C4-2B (cell line): ENCODE measurements at regions not wholly inside any gene's neighbourhood (a gene's known extent, or its start where the extent isn't known, plus 50 kb on each side); places are given as distances from the start of the nearest gene placed in this dataset.

Experiments used
- H3K27ac ChIP-seq: fragments of 450-650 bp; 2 replicates; pipeline ENCODE4 v1.5.1; 2017
- ZFX ChIP-seq: fragments of 450-650 bp; IDR thresholded peaks from 2 replicates; pipeline ENCODE4 v1.6.1; 2017
- TF ChIP-seq, protein P1 (sequence below): fragments of 450-650 bp; conservative IDR thresholded peaks from 2 replicates; pipeline ENCODE4 v1.5.1; 2017; ENCODE audit warnings: mild to moderate bottlenecking

DNA sequence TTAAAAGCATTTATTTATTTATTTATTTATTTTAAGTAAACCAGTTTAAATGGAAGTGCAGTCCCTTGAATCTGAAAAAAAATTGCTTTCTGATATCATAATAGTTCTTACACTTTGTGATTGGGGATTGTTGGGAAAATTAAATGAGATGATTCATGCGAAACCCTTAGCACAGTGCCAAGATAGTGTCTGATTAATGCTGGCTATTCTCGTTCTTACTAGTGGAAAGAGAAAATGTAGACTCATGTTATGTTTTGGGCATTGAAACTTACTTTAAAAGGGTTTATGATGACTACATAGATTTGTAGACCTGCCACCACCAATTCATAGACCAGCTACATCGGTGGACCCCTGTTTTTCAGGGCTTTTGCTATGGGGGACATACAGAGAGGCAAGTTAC lies 229.2 kb upstream of the ZFP64 start:
- H3K27ac ChIP-seq, result no peak overlapping the region
- TF ChIP-seq, protein P1, sequence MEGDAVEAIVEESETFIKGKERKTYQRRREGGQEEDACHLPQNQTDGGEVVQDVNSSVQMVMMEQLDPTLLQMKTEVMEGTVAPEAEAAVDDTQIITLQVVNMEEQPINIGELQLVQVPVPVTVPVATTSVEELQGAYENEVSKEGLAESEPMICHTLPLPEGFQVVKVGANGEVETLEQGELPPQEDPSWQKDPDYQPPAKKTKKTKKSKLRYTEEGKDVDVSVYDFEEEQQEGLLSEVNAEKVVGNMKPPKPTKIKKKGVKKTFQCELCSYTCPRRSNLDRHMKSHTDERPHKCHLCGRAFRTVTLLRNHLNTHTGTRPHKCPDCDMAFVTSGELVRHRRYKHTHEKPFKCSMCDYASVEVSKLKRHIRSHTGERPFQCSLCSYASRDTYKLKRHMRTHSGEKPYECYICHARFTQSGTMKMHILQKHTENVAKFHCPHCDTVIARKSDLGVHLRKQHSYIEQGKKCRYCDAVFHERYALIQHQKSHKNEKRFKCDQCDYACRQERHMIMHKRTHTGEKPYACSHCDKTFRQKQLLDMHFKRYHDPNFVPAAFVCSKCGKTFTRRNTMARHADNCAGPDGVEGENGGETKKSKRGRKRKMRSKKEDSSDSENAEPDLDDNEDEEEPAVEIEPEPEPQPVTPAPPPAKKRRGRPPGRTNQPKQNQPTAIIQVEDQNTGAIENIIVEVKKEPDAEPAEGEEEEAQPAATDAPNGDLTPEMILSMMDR, result no peak
- TF ChIP-seq ZFX, result no peak

DNA sequence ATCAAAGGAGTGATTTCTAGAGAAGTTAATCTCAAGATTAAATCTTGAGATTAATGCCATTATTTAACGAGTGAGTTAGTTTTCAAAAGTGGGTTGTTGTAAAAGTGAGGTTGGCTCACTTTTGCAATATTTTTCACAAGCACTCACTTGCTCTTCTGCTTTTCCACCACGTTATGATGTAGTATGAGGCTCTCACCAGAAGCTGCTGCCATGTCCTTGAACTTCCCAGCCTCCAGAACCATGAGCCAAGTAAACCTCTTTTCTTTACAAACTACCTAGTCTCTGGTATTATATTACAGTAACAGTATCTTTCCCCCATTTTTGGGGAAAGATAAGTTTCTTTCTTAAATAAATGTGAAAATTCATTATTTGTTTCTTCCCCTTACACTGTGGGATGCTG lies 227.6 kb upstream of the ZFP64 start:
- H3K27ac ChIP-seq, result no peak overlapping the region
- TF ChIP-seq, protein P1, result no peak
- no peak for TF ChIP-seq ZFX

DNA sequence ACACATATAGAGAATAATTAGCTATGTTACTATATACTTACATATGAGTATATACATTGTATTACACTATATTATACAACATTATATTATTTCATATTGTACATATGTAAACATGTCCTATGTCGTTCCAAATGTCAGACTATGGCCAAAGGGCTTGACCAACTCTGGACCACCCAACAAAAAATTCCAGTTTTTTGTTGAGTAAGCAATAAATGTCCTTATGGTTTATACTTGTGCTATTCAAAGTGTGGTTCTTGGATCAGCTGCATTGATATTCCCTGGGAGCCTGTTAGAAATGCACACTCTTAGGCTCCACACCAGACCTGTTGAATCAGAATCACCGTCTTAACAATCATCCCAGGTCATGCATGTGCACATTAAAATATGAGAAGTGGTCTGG lies 225.4 kb upstream of the ZFP64 start:
- TF ChIP-seq, protein P1, result no peak
- no peak for TF ChIP-seq ZFX

DNA sequence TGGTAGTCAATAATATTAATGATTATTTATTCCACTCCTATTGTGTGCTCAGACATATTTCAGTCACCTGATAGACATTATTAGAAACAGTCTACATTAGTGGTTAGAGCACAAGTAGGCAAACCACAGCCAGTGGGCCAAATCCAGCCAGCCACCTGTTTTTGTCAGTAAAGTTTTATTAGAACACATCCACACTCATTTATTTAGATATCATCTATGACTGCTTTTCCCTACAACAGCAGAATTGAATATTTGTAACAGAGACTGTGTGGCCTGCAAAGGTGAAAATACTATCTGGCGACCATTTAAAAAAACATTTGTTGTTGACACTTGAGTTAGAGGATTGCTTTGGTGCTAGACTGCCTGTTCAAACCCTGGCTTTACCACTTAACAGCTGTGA lies 220.0 kb upstream of the ZFP64 start:
- TF ChIP-seq ZFX, result no peak
- TF ChIP-seq, protein P1, result no peak
- no peak overlapping the region for H3K27ac ChIP-seq

More for the DNA sequence above, 225.4 kb upstream of the ZFP64 start:
- no peak overlapping the region for H3K27ac ChIP-seq

DNA sequence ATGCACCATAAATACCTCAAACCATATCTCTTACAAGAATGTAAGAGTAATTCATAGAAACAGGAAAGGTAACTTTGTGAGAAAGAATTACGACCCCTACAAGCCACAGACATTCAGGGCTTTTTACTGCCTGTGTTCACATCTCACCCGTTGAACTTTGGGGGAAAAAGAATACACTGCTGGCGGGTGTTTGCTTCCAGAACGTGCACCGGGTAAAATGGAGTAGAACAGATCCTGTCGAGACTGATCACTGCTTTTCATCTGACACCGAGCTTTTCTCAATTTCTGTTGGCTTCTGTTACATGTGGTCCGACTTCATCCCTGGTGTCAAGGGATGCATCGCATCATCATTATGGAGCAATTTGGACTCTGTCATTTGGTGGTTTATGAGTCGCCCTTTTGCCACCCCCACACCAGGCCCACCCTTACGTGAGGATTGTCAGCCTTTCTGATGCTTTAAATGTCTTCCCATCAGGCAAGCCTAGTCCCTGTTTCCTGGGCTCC lies 219.2 kb upstream of the ZFP64 start:
- H3K27ac ChIP-seq, result no peak overlapping the region
- TF ChIP-seq, protein P1, result no peak
- TF ChIP-seq ZFX, result no peak

DNA sequence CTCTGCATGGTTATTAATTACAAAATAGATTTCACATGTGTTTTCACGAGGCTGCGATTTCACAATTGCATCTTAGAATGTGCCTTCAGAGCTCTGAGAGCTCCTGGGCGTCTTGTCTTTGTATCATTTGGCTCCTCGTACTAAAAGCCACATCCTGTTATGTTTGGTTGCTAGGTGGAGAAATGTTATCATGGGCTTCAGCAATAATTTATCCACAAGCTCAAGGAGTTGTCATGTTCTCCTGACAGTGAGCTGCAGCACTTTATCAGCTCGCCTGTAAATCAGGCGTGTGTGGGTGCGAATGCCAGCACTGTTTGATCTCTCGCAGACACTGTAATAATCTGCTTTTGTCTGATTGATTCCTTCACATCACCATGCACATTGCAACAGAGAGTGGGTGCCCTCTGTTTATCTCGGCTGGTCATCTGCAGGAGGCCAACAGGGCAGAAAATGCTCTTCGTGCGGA lies 218.6 kb upstream of the ZFP64 start:
- H3K27ac ChIP-seq, result no peak overlapping the region
- no peak for TF ChIP-seq ZFX
- TF ChIP-seq, protein P1, result no peak

DNA sequence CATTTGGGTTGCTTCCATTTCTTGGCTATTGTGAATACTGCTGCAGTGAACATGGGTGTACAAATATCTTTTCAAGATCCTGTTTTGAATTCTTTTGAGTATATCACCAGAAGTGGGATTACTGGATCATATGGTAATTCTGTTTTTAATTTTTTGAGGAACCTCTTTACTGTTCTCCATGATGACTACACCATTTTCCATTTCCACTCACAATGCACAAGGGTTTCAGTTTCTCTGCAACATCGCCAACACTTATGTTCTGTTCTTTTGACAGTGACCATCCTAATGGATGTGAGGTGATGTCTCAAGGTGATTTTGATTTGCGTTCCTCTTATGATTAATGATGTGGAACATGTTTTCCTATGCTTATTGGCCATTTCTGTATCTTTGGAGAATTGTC lies 214.4 kb upstream of the ZFP64 start:
- H3K27ac ChIP-seq, result no peak overlapping the region
- TF ChIP-seq ZFX, result no peak
- TF ChIP-seq, protein P1, result no peak
